Astrocyte of the hippocampus (primary cell): ENCODE measurements at regions not wholly inside any gene's neighbourhood (a gene's known extent, or its start where the extent isn't known, plus 50 kb on each side); places are given as distances from the start of the nearest gene placed in this dataset.
"Not testable (repeated sequence)": the region's sequence is repeated elsewhere in the genome, so short reads cannot be mapped to it uniquely, and the experiment has no call there.

Source experiments
- DNase-seq: peaks from one replicate; pipeline ENCODE4 v3.0.0; 2011; ENCODE audit warnings: low read depth, low spot score

- DNase-seq, result no peak
Measured at GRCh38 chr15:100766243-100767000, 113.2 kb upstream of the ALDH1A3 start.

- DNase-seq, result no peak
Measured at GRCh38 chr15:100767001-100767825, 112.4 kb upstream of the ALDH1A3 start.

- DNase-seq, result no peak
Measured at GRCh38 chr15:100768501-100768931, 111.1 kb upstream of the ALDH1A3 start.

- DNase-seq, result no peak
Measured at GRCh38 chr15:100769043-100769974, 110.3 kb upstream of the ALDH1A3 start.

- DNase-seq, result no peak
Measured at GRCh38 chr15:100769975-100770340, 109.7 kb upstream of the ALDH1A3 start.

GRCh38 chr15:100770661-100771584 is 108.7 kb upstream of the ALDH1A3 start:
- DNase-seq, result no peak

- DNase-seq, result no peak
Measured at GRCh38 chr15:100771746-100772145, 107.9 kb upstream of the ALDH1A3 start.

- no peak for DNase-seq
Measured at GRCh38 chr15:100772478-100772877, 107.2 kb upstream of the ALDH1A3 start.

- DNase-seq, result no peak
Measured at GRCh38 chr15:100772892-100773520, 106.6 kb upstream of the ALDH1A3 start.

- DNase-seq, result not testable (repeated sequence)
Measured at GRCh38 chr15:100774044-100774443, 105.6 kb upstream of the ALDH1A3 start.

GRCh38 chr15:100775581-100776185 is 103.9 kb upstream of the ALDH1A3 start:
- no peak for DNase-seq

- DNase-seq, result peak; percentile 79
Measured at GRCh38 chr15:100777821-100778220, 101.8 kb upstream of the ALDH1A3 start.

- DNase-seq, result no peak
Measured at GRCh38 chr15:100778831-100779288, 100.8 kb upstream of the ALDH1A3 start.

GRCh38 chr15:100779331-100780207 is 100.1 kb upstream of the ALDH1A3 start:
- DNase-seq, result no peak

- DNase-seq, result no peak
Measured at GRCh38 chr15:100780208-100780800, 99.3 kb upstream of the ALDH1A3 start.

- peak; percentile 32 for DNase-seq
Measured at GRCh38 chr15:100781061-100781960, 98.3 kb upstream of the ALDH1A3 start.

GRCh38 chr15:100781961-100782530 is 97.6 kb upstream of the ALDH1A3 start:
- no peak for DNase-seq
